ENCODE measurements at regions not wholly inside any gene's neighbourhood (a gene's known extent, or its start where the extent isn't known, plus 50 kb on each side); places are given as distances from the start of the nearest gene placed in this dataset.
"Not testable (repeated sequence)": the region's sequence is repeated elsewhere in the genome, so short reads cannot be mapped to it uniquely, and the experiment has no call there.

GRCh38 chr9:86600977-86601376 lies 246.8 kb upstream of the TUT7 start:
- no peak for ATAC-seq

GRCh38 chr9:86600291-86600690 lies 246.1 kb upstream of the TUT7 start:
- no peak for ATAC-seq

GRCh38 chr9:86599561-86599960 lies 245.4 kb upstream of the TUT7 start:
- ATAC-seq = no peak

GRCh38 chr9:86598411-86599239 lies 244.4 kb upstream of the TUT7 start:
- ATAC-seq = no peak

- ATAC-seq = no peak
Observed at GRCh38 chr9:86594724-86595123, 240.5 kb upstream of the TUT7 start.

GRCh38 chr9:86591472-86591871 lies 237.3 kb upstream of the TUT7 start:
- no peak for ATAC-seq

GRCh38 chr9:86589730-86590129 lies 235.5 kb upstream of the TUT7 start:
- no peak for ATAC-seq

- ATAC-seq = no peak
Observed at GRCh38 chr9:86589273-86589672, 235.1 kb upstream of the TUT7 start.

- no peak for ATAC-seq
Observed at GRCh38 chr9:86586144-86586494, 231.9 kb upstream of the TUT7 start.

GRCh38 chr9:86585422-86586143 lies 231.4 kb upstream of the TUT7 start:
- ATAC-seq = no peak

- ATAC-seq = no peak
Observed at GRCh38 chr9:86580688-86581087, 226.5 kb upstream of the TUT7 start.

- ATAC-seq = no peak
Observed at GRCh38 chr9:86578722-86579121, 224.5 kb upstream of the TUT7 start.

GRCh38 chr9:86577420-86578333 lies 223.5 kb upstream of the TUT7 start:
- no peak for ATAC-seq

GRCh38 chr9:86575825-86576525 lies 221.8 kb upstream of the TUT7 start:
- no peak for ATAC-seq

- ATAC-seq = no peak
Observed at GRCh38 chr9:86575137-86575536, 220.9 kb upstream of the TUT7 start.

GRCh38 chr9:86573886-86574285 lies 219.7 kb upstream of the TUT7 start:
- ATAC-seq = no peak

- ATAC-seq = no peak
Observed at GRCh38 chr9:86572904-86573303, 218.7 kb upstream of the TUT7 start.

GRCh38 chr9:86565603-86566002 lies 211.4 kb upstream of the TUT7 start:
- not testable (repeated sequence) for ATAC-seq

- ATAC-seq = no peak
Observed at GRCh38 chr9:86563936-86564335, 209.7 kb upstream of the TUT7 start.

GRCh38 chr9:86563350-86563749 lies 209.1 kb upstream of the TUT7 start:
- no peak for ATAC-seq

- ATAC-seq = no peak
Observed at GRCh38 chr9:86562691-86563090, 208.5 kb upstream of the TUT7 start.

GRCh38 chr9:86557918-86558317 lies 203.7 kb upstream of the TUT7 start:
- no peak for ATAC-seq

Measured in activated CD4-positive, CD25-positive, alpha-beta regulatory T cell treated with anti-CD3 and anti-CD28 coated beads, Interleukin-2, amount 50 U/mL, for 24 hours (primary cell).